ENCODE measurements at regions not wholly inside any gene's neighbourhood (a gene's known extent, or its start where the extent isn't known, plus 50 kb on each side); places are given as distances from the start of the nearest gene placed in this dataset.

DNA sequence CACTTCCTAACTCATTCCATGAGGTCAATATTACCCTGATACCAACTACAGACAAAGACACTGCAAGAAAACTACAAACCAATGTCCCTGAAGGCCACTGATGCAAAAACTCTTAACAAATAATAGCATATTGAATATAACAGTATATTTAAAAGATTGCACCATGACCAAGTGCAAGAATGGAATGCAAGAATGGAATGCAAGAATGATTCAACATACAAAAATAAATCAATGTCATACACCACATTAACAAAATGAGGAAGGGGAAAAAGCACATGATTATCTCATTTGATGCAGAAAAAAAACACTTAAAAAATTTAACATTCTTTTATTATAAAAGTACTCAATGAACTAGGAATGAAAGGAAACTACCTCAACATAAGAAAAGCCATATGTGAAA, 463.1 kb upstream of the NECTIN3 start:
- TF ChIP-seq GATA2 (IDR thresholded peaks at IDR 0.05; ENCODE audit: low read depth, low read length) (no peak), GATA3 (IDR thresholded peaks at IDR 0.05; ENCODE audit: low read depth, low read length) (no peak)

DNA sequence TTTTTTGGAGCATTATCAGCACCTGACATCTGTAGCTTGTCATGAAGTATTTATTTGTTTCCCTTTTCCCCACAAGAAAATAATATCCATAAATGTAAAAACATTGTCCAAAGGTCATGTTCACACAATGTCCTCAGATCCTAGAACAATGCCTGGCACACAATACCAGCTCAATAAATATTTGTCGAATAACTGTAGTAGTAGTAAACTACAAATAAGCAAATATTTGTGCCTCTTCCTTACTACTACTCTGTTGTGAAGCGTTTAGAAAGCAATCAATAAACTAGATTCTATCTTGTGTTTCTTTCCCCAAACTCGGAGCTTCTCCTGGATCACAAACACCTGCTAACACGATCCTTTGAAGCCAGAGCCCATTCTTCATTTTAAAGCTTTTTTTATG, 459.6 kb upstream of the NECTIN3 start:
- TF ChIP-seq GATA3 (IDR thresholded peaks at IDR 0.05; ENCODE audit: low read depth, low read length), result no peak
- TF ChIP-seq GATA2 (IDR thresholded peaks at IDR 0.05; ENCODE audit: low read depth, low read length), result no peak

DNA sequence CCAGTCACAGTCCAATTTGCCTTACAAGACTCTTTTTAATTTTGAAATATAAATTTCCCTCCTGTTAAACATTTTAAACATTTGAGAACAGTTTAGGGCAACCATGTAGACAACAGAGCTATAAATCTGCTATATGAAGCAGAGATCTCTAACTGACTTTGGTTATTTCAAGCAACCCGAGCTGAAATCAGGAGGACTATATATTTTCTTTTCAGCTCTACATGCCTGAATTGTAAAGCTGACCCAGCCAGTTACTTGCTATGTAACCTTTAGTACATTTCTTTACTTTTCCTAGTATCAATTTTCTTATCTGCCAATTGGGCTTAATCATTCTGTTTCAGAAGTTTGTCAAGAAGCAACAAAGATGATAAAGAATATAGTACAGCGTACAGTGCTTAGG, 457.4 kb upstream of the NECTIN3 start:
- no peak for TF ChIP-seq GATA3 (IDR thresholded peaks at IDR 0.05; ENCODE audit: low read depth, low read length)
- TF ChIP-seq GATA2 (IDR thresholded peaks at IDR 0.05; ENCODE audit: low read depth, low read length), result no peak

DNA sequence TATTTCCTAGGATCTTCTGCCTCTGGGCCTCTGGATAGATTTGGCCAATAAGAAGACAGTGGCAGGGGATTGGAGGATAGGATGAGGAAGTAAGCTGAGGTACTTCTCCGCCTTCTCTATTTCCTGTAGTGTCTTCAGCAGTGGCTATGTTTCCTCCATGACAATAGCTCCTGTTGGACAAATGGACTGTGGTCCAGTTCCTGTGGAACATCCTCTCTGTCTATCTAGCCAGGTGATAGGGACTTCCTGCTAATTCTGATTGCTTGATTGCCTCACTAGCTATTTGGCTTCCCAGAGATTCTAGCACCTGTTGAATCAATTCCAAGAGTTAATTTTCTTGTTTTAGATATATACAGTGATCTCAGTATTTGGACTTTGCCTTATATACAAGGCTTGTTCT, 456.2 kb upstream of the NECTIN3 start:
- TF ChIP-seq GATA3 (IDR thresholded peaks at IDR 0.05; ENCODE audit: low read depth, low read length) (no peak), GATA2 (IDR thresholded peaks at IDR 0.05; ENCODE audit: low read depth, low read length) (no peak)

DNA sequence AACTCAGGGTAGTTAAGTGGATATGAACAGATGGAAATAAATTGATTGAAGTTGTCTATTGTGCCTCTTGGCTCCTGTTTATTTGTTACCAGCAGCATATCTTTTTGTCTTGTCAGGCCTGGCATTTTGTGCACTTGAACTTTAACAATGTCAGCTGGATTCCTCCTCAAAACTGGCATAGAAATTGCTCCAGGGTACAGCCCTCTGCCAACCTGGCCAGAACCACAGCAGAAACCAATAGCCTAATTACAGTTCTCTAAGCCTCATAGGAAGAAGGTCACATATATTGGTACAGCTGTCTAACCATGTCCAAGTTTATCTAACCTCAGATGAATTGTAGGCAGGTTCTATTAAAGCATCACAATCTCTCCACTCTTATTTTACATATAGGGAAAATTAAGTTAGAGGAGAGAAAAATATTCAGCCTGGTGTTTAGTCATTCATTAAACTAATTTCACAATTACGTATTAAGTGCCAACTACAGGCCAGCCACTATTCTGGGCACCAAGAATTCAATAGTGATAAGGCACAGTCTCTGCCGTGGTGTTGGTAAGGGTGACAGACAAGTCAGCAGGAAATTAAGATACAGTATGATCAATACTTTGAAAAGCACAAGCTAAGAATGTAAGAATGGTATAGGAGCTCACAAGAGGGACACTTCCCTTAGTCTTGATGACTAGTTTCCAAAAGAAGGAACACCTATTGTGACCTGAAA, 452.9 kb upstream of the NECTIN3 start:
- TF ChIP-seq GATA3 (IDR thresholded peaks at IDR 0.05; ENCODE audit: low read depth, low read length) (no peak), GATA2 (IDR thresholded peaks at IDR 0.05; ENCODE audit: low read depth, low read length) (no peak)

DNA sequence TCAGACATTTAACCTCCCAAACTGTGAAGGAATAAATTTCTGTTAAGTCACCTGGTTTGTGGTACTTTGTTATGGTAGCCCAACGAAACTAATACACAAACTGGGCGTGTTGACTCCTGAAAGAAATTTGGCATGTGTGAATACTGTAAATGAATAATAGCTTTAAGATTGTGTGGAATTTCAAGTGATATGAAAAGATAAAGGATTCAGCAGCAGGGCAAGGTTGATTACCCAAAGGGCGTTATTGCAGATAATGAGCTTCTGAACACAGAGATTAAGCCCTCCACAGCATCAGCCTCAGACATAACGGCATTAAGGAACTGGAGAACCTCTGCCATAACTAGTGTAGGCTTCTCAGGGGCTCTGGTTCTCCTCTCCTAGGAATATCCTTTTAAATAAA, 451.5 kb upstream of the NECTIN3 start:
- no peak for TF ChIP-seq GATA3 (IDR thresholded peaks at IDR 0.05; ENCODE audit: low read depth, low read length)
- no peak for TF ChIP-seq GATA2 (IDR thresholded peaks at IDR 0.05; ENCODE audit: low read depth, low read length)

DNA sequence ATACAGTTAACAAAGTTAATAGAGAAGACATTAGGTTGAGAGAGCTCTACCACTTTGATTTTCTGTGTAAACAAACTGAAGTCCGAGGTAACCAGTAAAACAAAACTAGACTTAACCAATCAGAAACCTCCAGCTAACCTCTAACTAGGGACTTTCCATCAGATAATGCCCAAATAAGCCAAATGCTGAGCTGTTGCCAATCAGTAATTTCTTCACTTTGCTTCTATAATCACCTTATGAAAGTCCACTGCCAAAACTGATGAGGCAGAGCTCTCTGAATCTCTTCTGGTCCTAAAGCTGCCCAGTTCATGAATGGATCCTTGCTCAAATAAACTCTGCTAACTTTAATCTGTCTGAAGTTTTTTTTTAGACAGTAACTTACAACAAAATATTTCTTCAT, 448.0 kb upstream of the NECTIN3 start:
- TF ChIP-seq GATA2 (IDR thresholded peaks at IDR 0.05; ENCODE audit: low read depth, low read length), result no peak
- no peak for TF ChIP-seq GATA3 (IDR thresholded peaks at IDR 0.05; ENCODE audit: low read depth, low read length)

DNA sequence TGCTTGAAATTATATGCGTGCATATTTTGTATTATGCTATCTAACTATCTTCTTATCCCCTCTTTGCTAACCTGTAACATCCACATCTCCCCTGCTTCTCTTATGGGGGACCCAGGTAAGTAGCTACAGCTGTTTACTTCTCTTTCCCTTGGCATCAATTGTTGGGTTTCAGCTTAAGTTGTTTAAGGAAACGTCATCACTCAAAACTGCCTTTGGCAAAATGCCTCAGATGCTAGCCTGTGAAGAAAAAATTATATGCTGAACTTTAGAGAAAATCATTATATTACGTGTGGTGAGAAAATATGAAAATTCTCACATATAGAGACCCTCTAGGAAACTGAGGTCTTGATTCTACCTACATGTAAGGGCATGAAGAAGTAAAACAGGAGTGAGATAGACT, 447.0 kb upstream of the NECTIN3 start:
- TF ChIP-seq GATA2 (IDR thresholded peaks at IDR 0.05; ENCODE audit: low read depth, low read length) (no peak), GATA3 (IDR thresholded peaks at IDR 0.05; ENCODE audit: low read depth, low read length) (no peak)

DNA sequence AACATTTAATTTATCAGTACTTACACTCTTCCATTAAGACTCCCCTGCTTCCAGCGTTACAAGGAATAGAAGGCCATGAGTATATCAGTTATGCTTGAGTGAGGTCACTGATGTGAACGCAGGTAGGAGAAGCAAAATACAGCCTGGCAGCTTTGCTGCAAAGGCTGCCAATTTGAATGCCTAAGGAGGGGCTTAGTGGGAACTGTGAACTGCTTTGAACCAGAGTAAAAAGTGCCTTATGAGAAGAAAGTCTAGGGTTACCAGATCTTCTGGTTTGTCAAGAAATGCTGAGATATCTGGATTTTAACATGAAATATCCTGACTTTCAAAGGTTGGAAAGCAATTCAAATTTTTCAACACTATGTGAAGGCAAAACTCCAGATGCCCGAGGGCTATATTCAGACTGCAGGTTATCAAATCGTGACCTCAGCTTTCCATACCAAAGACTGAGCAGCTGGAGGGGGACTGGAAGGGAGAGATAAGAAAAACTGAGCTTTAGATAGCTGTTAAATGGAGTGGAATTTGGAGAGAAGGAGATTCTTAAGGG, 446.3 kb upstream of the NECTIN3 start:
- TF ChIP-seq GATA3 (IDR thresholded peaks at IDR 0.05; ENCODE audit: low read depth, low read length) (no peak), GATA2 (IDR thresholded peaks at IDR 0.05; ENCODE audit: low read depth, low read length) (no peak)

DNA sequence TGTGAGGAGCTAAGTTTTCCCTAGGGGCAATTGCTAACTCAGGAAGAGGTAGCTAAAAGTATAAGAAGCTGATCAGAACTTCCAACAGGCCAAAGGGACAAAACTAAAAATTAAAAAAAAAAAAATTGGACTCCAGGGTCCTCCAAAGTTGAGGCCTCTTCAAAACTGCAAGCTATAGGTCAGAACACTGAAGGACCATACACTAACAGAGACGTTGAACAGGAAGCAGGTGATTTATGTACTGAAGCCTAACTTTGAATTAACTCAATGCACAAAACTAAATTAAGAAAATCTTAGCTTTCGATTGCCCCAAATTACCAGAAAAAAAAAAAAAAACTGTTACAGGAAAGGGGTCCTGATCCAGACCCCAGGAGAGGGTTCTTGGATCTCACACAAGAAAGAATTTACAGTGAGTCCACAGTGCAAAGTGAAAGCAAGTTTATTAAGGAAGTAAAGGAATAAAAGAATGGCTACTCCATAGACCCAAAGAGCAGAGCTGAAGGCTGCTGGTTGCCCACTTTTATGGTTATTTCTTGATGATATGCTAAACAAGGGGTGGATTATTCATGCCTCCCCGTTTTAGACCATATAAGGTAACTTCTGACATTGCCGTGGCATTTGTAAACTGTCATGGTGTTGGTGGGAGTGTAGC, 442.8 kb upstream of the NECTIN3 start:
- no peak for TF ChIP-seq GATA2 (IDR thresholded peaks at IDR 0.05; ENCODE audit: low read depth, low read length)
- no peak for TF ChIP-seq GATA3 (IDR thresholded peaks at IDR 0.05; ENCODE audit: low read depth, low read length)

DNA sequence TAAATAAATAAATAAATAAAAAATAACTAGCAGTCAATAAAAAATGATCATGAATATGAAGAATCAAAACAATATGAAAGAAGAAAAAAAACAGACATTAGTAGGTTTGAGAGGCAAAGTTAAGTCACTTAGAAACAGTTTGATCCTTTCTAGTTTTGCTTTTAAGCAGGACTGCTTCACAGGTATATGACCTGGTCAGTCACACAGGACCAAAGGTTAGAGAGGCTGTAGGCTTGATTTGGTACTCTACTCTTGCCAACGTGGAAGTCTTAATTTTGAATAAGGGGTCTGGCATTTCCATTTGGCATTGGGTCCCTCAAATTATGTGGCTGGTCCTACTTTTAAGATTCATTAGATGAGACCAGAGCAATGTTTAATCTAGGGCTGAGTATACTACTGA, 441.7 kb upstream of the NECTIN3 start:
- TF ChIP-seq GATA2 (IDR thresholded peaks at IDR 0.05; ENCODE audit: low read depth, low read length), result no peak
- no peak for TF ChIP-seq GATA3 (IDR thresholded peaks at IDR 0.05; ENCODE audit: low read depth, low read length)

DNA sequence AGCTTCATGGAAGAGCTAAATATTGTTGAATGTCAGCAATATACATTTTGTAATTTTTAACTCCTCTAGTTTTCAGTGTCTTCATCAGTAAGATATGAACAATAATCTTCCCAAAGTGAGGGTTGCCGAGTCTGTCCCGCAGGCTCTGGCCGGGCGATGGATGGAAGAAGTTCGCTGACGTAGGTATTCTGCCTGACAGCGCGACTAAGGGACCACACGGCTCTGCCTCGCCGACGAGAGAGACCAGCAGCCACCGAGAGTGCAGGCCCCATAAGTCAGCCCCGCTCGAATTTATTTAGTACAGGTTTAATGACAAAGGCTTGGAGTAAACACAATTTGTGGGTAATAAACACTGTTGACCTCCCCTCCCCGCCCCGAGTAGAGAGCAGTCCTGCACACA, 427.4 kb upstream of the NECTIN3 start:
- TF ChIP-seq GATA3 (IDR thresholded peaks at IDR 0.05; ENCODE audit: low read depth, low read length) (no peak), GATA2 (IDR thresholded peaks at IDR 0.05; ENCODE audit: low read depth, low read length) (no peak)

DNA sequence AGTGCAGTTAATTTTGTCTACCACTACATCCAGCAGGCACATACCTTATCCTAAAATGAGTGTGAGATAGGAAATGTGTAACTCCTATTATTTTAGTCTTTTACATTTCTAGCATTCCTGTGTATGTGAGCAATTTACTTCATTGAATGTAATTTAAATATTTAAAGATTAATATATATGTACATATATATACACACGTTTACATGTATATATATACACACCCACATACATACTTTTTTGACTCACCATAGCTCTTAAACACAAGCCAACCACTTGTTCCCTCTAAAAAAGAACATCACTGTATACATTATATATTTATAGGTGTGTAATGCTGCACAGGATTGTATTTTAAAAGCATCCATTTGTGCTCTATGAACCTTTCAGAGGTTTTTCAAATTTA, 425.6 kb upstream of the NECTIN3 start:
- TF ChIP-seq GATA3 (IDR thresholded peaks at IDR 0.05; ENCODE audit: low read depth, low read length) (no peak), GATA2 (IDR thresholded peaks at IDR 0.05; ENCODE audit: low read depth, low read length) (no peak)

DNA sequence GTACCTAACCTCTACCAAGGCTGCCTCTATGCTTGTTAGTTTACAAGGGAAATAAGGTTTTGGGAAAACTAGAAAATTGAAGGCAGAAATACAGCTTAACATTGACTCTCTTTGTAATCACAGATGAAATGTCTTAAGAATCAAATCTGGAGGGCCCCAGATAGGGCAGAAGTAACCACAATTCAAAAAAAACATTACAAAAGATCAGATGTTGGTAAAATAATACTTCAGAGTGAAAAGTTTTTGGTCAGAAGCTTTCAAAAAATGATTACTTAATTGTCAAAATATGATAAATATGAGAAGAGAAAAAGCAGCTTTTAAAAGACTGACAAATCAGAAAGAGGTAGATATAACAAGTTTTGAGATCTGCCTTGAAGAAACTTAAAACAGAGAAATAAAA, 425.1 kb upstream of the NECTIN3 start:
- TF ChIP-seq GATA3 (IDR thresholded peaks at IDR 0.05; ENCODE audit: low read depth, low read length) (no peak), GATA2 (IDR thresholded peaks at IDR 0.05; ENCODE audit: low read depth, low read length) (no peak)

DNA sequence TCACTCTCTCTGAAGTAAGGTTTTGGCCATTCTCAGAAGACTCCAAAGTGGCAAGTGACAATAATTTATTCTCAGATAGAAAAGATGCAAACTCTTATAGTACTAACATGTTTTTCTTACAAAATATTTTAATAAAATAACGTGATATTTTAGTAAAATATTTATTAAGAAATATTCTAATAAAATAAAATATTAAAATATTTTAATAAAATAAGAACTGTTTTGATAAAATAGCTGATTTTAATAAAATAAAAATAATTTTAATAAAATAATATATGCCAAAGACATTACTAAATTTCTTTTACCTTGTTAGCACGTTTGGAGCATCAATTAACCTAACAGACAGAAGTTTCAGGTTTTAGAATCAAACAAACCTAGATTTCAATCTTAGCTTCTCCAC, 424.0 kb upstream of the NECTIN3 start:
- no peak for TF ChIP-seq GATA2 (IDR thresholded peaks at IDR 0.05; ENCODE audit: low read depth, low read length)
- TF ChIP-seq GATA3 (IDR thresholded peaks at IDR 0.05; ENCODE audit: low read depth, low read length), result no peak

Measured in SH-SY5Y (cell line).